GM18870 (cell line): ENCODE measurements at regions not wholly inside any gene's neighbourhood (a gene's known extent, or its start where the extent isn't known, plus 50 kb on each side); places are given as distances from the start of the nearest gene placed in this dataset.

Experiments used
- ATAC-seq: cut with Tn5 transposase; IDR thresholded peaks from one replicate; pipeline ENCODE4 v1.9.1; 2021; ENCODE audit warnings: moderate library complexity; ENCODE audit not compliant: unreplicated experiment

- no peak for ATAC-seq
Measured at GRCh38 chr20:39474879-39475278, 512.7 kb downstream of the DHX35 start.

DNA sequence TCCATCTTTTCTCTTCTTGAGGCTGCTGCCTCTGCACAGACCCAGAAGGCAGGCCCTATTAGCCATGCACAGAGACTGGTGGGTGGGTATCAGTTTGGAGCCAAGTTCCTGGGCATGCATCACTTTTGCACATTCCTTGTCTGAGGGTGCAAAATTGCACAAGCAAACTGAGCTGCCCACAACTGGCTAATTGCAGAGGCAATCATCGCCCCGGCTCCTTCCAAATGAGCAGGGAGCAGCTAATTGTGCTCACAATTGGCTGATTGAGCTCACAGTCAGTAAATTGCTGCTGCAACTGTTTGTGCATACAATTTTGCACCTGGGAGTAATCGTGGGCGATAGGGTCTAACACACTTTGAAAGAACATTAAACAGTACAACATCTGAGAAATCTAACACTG lies 511.4 kb downstream of the DHX35 start:
- ATAC-seq = no peak

GRCh38 chr20:39468703-39469102 lies 506.6 kb downstream of the DHX35 start:
- ATAC-seq = no peak

DNA sequence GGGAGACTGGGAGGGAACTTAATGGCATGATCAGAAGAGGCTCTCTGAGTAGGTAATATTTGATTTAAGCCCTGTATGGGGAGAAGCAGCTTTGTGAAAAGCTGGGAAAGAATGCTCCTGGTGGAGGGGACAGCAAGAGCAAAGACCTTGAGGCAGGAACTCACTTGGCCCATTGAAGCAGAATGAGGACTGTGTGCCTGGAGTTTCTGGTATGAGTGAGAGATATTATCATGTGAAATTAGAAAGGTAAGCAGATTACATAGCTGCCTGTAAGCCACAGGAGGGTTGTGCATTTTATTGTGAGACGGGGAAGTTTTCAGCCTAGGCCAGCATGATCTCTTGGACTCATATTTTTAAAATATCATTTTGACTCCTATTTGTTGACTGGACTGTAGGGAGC lies 502.1 kb downstream of the DHX35 start:
- no peak for ATAC-seq

DNA sequence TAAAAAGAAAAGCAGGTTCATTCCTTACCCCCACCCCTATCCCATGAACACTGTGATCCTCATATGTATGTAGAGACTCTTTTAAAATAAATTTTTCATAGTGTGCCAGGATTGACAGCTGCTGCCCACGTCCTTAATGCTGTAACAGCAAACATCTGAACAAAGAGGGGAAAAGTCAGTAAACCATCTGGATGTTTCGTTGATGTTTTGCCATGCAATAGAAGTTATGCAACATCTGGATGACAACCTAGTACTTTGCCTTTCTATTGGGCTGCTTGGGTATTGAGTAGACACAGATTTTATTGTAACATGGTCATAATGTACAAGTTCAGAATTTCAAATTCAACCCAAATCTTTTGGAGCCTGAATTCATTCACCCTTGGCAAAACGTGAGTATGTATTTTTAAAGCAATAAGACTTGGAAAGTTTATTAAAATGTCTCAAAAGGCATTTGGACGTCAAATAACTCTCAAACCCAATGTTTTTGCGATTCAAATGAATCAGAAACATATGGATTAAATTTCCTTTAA lies 500.3 kb downstream of the DHX35 start:
- ATAC-seq = no peak

DNA sequence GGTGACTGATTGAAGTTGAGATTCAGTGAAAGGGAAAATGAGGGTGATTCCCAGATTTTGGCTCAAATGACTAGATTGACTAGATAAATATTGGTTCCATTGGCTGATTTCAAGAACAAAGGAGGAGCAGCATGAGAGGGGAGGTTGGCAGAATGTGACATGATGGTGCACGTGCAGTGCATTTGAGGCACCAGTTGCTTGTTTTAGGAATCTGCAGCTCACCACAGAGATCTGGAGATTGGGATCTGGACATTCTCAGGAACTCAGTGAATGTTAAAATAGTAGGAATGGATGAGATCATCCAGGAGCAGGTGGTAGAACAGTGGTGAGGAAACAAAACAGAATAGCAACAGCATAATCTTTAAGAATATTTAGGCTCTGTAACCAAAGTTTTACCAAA lies 496.3 kb downstream of the DHX35 start:
- no peak for ATAC-seq

DNA sequence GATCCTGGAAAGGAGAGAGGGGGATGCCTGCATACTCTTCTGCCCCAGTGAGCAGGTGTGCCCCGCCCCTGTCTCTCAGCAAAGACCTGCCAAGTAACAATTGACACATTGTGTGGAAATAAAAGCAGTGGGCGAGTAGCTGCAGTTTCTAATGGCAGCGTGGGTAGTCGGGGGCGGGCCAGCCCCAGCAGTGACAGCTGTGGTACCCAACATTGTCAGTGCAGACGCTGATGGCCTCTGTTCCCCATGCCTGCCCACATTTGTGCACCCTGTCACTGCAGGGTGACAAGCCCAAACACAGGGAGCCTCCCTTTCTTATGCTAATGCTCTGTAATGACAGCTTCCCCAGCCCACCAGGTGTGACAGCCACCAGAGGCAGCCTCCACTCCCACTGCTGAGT lies 491.7 kb downstream of the DHX35 start:
- no peak for ATAC-seq

GRCh38 chr20:39452583-39453340 lies 490.6 kb downstream of the DHX35 start:
- no peak for ATAC-seq

- no peak for ATAC-seq
Measured at GRCh38 chr20:39451386-39451785, 489.2 kb downstream of the DHX35 start.

DNA sequence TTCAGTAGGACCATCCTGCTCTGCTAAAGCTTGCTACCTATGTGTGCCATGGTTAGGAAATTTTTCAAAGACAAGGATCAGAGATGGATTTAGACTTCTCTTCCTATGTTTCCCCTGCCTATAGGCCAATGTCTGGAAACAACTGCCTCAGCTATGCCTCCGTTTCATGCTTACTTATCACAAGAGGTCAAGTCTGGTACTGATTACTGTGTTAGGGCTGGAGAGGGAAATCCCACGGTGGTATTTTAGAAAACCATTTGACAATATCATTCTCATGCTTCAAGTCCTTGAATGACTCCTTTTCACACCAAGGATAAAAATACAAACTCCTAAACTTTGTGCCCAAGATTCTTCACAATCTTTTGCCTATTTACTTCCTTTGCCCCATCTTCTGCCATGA lies 484.3 kb downstream of the DHX35 start:
- ATAC-seq = no peak

DNA sequence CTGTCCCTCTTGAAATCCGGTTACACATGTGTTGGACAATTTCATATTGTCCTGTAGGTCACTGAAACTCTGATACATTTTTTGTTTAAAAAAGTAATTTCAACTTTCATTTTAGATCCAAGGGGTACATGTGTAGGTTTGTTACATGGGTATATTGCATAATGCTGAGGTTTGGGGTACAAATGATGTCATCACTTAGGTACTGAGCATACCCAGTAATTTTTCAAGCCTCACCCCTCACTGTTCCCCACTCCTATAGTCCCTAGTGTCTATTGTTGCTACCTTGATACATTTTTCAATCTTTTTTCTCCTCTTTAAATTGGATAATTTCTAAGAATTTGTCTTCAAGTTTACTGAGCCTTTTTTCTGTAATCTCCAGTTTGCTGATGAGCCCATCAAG lies 483.0 kb downstream of the DHX35 start:
- no peak for ATAC-seq

DNA sequence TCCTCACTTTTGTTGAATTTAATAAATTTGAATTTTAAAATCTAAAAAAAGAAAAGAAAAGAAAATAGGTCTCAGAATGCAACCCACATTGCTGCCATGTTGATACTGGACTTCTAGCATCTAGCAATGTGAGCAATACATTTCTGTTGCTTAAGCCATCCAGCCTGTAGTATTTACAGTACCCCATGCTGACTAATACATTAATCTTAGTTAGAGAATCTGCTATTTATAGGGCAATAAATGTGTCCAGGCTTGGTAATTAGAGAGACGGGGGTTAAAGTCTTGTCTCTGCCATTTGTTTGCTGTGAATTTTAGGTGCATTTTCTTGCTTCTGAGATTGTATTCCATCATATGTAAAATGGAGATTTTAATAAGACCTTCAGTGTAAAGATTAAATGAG lies 471.3 kb downstream of the DHX35 start:
- ATAC-seq = no peak

DNA sequence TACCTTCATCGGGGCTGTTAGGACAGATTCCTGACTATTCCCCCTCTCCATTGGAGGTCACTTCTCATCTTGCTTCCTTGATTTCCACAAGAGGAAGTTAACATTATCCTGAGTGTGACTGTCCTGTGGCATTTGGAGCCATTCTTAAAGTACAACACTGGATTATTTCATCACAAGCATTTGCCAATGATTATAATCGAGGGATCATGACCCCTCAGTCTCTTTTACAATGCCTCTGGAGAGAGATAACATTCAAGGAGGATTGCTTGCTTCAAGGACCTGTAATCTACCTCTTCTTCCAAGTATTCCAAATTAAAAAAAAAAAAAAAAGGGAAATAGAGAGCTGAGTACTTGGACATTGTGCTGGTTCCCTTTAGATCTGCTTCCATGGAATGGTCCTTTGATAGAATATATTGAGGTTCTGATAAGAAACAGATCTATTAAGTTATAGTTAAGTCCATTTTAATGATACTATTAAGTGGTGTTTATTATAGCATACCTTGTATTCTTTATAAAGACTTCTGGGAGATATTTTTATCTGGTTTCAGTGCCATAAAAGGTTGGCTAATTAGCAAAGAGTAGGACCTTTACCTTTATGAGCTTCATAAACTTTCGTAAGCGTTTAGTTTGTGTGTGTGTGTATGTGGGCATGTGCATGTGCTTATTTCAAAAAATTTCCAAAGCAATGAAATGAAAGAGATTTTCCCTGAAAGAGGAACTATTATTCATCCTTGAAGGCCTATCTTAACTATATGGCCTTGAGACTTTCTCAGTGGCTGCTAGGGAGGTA lies 469.1 kb downstream of the DHX35 start:
- no peak for ATAC-seq

GRCh38 chr20:39429726-39430125 lies 467.6 kb downstream of the DHX35 start:
- no peak for ATAC-seq

DNA sequence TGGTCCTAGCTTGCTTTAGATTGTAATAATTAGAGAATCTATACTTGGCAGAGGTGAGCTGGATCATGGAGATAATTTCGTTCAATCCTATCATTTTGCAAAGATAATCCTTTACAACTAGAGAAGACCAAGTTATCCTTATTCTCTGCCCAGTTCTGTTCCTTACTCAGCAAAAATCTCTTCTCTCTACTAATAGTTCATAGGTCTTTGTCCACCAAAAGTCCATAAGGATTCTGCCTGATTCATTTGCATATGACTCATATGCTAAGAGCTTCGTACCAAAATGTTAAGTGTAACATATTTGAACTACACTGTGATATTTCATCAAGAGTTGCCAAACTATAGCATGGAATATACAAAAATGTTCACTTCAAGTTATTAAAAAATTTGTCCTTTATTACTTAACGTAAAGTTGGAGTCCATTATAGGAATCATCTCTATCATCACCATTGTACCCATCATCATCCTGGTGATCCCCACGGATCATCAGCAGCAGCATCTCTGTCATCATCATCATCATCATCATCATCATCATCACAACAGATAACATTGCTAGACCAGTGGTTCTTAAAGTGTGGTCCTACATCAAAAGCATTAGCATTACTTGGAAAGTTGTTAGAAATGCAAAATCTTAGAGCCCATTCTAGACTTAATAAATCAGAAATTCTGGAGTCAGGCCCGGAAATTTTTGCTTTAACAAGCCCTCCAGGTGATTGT lies 463.0 kb downstream of the DHX35 start:
- ATAC-seq = no peak

- no peak for ATAC-seq
Measured at GRCh38 chr20:39421571-39422105, 459.5 kb downstream of the DHX35 start.

DNA sequence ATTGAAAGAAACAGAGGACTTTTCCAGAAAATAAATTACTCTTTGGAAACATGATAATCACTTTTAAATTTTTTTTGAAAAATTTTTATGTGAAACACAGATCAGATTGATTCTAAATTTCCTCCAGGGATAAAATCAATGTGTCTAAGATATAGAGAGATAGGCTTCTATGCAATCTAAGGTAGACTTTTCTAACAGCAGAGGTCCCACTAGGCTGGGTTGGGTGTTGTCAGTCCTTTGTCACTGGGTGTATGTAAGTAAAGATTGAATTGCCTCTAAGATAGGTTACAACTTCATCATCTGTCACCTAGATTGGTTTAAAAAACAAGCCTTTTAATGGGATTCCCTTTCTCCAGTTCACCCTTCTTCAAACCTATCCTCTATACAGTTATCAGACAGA lies 449.9 kb downstream of the DHX35 start:
- no peak for ATAC-seq

GRCh38 chr20:39399463-39399862 lies 437.3 kb downstream of the DHX35 start:
- no peak for ATAC-seq

- no peak for ATAC-seq
Measured at GRCh38 chr20:39398656-39399055, 436.5 kb downstream of the DHX35 start.

- no peak for ATAC-seq
Measured at GRCh38 chr20:39397646-39398045, 435.5 kb downstream of the DHX35 start.
